Loucy (cell line): ENCODE measurements at regions not wholly inside any gene's neighbourhood (a gene's known extent, or its start where the extent isn't known, plus 50 kb on each side); places are given as distances from the start of the nearest gene placed in this dataset.

Experiments used
- H2AFZ ChIP-seq: fragments of 200-600 bp; sonication (generic); 2 replicates; pipeline ENCODE4 v1.6.0; 2016; ENCODE audit warnings: antibody characterized with exemption, mild to moderate bottlenecking, low read length, moderate library complexity
- H3F3A ChIP-seq: fragments of 200-600 bp; 2 replicates; pipeline ENCODE4 v1.6.0; 2016; ENCODE audit warnings: antibody characterized with exemption, low read depth, mild to moderate bottlenecking
- H3K27me3 ChIP-seq: fragments of 200-600 bp; sonication (generic); 2 replicates; pipeline ENCODE4 v1.6.1; 2014; ENCODE audit warnings: low read length, mild to moderate bottlenecking; ENCODE audit not compliant: insufficient read depth, poor library complexity, severe bottlenecking
- H3K36me3 ChIP-seq: fragments of 200-600 bp; sonication (generic); 2 replicates; pipeline ENCODE4 v1.6.1; 2016; ENCODE audit warnings: low read length; ENCODE audit not compliant: insufficient read depth
- H3K4me1 ChIP-seq: fragments of 200-600 bp; sonication (generic); 2 replicates; pipeline ENCODE4 v1.5.1; 2014; ENCODE audit warnings: low read length, mild to moderate bottlenecking; ENCODE audit not compliant: insufficient read depth, poor library complexity, severe bottlenecking
- H3K4me2 ChIP-seq: fragments of 200-600 bp; sonication (generic); 2 replicates; pipeline ENCODE4 v1.6.0; 2014; ENCODE audit warnings: antibody characterized with exemption, low read length, low read depth, mild to moderate bottlenecking; ENCODE audit not compliant: poor library complexity, severe bottlenecking
- H3K4me3 ChIP-seq: fragments of 200-600 bp; sonication (generic); 2 replicates; pipeline ENCODE4 v1.5.1; 2014; ENCODE audit warnings: low read length, mild to moderate bottlenecking, mixed read lengths; ENCODE audit not compliant: poor library complexity, severe bottlenecking
- H3K79me2 ChIP-seq: fragments of 200-600 bp; sonication (generic); 2 replicates; pipeline ENCODE4 v1.6.1; 2014; ENCODE audit warnings: low read length; ENCODE audit not compliant: insufficient read depth
- H3K9ac ChIP-seq: fragments of 200-600 bp; sonication (generic); 2 replicates; pipeline ENCODE4 v1.6.0; 2014; ENCODE audit warnings: mild to moderate bottlenecking, low read depth, low read length, moderate library complexity; ENCODE audit not compliant: poor library complexity, severe bottlenecking
- H3K9me2 ChIP-seq: fragments of 200-600 bp; sonication (generic); replicated peaks from 2 replicates; pipeline ENCODE4 v1.6.1; 2016; ENCODE audit warnings: low read depth, low read length, mixed read lengths
- H3K9me3 ChIP-seq: fragments of 200-600 bp; sonication (generic); 2 replicates; pipeline ENCODE4 v1.6.1; 2014; ENCODE audit warnings: mild to moderate bottlenecking, antibody characterized with exemption, low read length, low read depth; ENCODE audit not compliant: insufficient read depth
- H4K20me1 ChIP-seq: fragments of 200-600 bp; sonication (generic); 2 replicates; pipeline ENCODE4 v1.6.0; 2014; ENCODE audit warnings: antibody characterized with exemption, low read length, mild to moderate bottlenecking; ENCODE audit not compliant: insufficient read depth, poor library complexity, severe bottlenecking
- EZH2phosphoT487 ChIP-seq: fragments of 200-600 bp; IDR thresholded peaks from 2 replicates; pipeline ENCODE4 v1.6.1; 2018; ENCODE audit warnings: antibody characterized with exemption, mild to moderate bottlenecking, moderate library complexity, borderline replicate concordance
- TF ChIP-seq, protein P1 (sequence below): fragments of 200-600 bp; sonication (generic); conservative IDR thresholded peaks from 2 replicates; pipeline ENCODE4 v1.5.1; 2014; ENCODE audit warnings: mild to moderate bottlenecking, antibody characterized with exemption, low read length

DNA sequence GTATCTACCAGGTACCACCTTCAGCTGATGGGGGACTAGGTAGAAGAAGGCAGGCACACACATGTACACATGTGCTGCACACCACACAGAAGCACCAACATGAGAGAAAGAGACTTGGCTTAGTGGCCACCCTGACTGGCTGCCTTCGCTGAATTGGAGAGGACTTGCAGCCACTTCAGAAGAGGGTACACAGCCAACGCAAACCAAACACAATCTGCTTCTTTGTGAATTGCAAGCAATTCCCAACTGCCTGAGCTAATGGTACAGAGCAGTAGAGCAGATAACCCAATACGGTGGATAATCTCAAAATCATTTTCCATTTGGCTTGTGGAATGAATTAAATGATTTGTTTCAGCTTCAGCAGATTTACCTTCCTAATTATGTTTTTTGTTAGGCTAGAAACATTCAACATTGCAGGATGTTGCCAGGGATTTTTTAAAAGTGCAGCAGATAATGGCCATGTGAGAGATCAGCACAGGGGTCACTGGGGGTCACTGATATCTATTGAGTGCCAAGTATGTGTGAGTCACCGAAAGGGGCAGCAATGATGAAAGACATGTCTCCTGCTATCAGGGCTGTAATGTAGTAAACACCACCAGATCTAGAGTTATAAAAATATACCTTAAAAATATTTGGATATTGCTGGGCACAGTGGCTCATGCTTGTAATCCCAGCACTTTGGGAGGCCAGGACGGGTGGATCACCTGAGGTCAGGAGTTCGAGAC is 652.6 kb downstream of the BCL11A start:
- no peak overlapping the region for H3K4me3 ChIP-seq
- H3K9ac ChIP-seq: no peak overlapping the region
- H4K20me1 ChIP-seq: no peaks in the 10 kb centered on the region
- no peak overlapping the region for H2AFZ ChIP-seq
- no peaks in the 10 kb centered on the region for H3K36me3 ChIP-seq
- H3F3A ChIP-seq: no peaks in the 10 kb centered on the region
- no peaks in the 10 kb centered on the region for H3K27me3 ChIP-seq
- no peaks in the 10 kb centered on the region for H3K9me2 ChIP-seq
- no peaks in the 10 kb centered on the region for H3K9me3 ChIP-seq
- no peaks in the 10 kb centered on the region for H3K79me2 ChIP-seq
- peaks cover 6% of the 10 kb centered on the region for H3K4me1 ChIP-seq
- H3K4me2 ChIP-seq: no peak overlapping the region
- TF ChIP-seq, protein P1, sequence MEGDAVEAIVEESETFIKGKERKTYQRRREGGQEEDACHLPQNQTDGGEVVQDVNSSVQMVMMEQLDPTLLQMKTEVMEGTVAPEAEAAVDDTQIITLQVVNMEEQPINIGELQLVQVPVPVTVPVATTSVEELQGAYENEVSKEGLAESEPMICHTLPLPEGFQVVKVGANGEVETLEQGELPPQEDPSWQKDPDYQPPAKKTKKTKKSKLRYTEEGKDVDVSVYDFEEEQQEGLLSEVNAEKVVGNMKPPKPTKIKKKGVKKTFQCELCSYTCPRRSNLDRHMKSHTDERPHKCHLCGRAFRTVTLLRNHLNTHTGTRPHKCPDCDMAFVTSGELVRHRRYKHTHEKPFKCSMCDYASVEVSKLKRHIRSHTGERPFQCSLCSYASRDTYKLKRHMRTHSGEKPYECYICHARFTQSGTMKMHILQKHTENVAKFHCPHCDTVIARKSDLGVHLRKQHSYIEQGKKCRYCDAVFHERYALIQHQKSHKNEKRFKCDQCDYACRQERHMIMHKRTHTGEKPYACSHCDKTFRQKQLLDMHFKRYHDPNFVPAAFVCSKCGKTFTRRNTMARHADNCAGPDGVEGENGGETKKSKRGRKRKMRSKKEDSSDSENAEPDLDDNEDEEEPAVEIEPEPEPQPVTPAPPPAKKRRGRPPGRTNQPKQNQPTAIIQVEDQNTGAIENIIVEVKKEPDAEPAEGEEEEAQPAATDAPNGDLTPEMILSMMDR: no peak
- no peak for TF ChIP-seq EZH2phosphoT487

DNA sequence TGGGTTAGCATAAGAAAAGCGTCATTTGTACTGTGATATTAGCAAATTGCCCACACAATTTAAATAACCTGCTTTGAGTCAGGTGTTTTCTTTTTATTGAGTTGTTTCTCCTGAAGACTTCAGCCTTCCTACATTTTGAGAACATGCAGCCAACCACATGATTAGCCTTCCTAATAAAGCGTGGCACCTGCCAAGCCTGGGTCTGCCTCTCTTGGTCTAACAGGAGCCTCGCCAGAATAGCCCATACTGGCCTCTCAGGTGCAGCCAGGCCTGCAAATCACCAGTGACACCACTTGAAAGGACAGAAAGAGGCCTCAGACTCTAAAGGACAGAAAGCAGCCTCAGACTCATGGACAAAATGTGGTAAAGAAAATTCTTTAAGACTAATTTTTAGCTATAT is 653.8 kb downstream of the BCL11A start:
- Histone ChIP-seq H3K27me3 (no peaks in the 10 kb centered on the region), H4K20me1 (no peaks in the 10 kb centered on the region), H3K4me2 (no peak overlapping the region), H3K4me1 (peaks cover 6% of the 10 kb centered on the region), H3K36me3 (no peaks in the 10 kb centered on the region), H3K9ac (no peak overlapping the region), H3F3A (no peaks in the 10 kb centered on the region), H3K4me3 (no peak overlapping the region), H2AFZ (no peak overlapping the region), H3K9me3 (no peaks in the 10 kb centered on the region), H3K9me2 (no peaks in the 10 kb centered on the region), H3K79me2 (no peaks in the 10 kb centered on the region)
- no peak for TF ChIP-seq EZH2phosphoT487
- TF ChIP-seq, protein P1: no peak

DNA sequence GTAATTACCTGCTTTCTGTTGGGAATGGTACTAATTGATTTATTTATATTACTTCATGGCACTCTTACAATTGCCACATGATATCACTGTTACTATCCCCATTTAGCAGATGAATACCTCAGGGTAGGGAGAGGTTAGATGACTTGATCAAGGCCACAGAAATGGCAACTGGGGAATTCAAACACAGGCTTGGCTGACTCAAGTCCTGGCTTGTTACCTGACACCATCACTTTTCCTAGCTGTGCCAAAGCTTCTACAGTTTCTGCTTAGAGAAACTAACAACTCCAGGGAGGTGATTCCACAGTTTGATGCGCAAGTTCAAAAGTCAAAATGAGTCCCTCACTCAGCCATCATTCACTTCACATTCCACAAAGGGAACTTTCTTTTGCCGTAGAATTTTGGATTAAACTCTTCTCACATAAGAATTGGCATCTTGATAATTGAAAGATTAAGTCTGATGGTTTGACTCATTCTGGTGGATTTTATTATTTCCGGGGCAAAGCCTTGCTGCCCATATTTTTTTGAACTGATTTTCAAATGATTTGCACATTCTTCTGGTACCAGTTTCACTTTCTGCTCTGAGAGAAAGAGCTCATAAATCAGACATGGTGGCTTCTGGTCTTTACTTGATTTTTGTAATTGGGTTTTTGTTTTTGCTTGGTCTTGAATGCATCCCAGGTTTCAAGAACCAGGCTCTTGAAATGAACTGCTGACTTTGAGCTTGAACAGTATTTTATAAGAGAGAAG is 656.8 kb downstream of the BCL11A start:
- no peak overlapping the region for H3K9ac ChIP-seq
- H3K4me3 ChIP-seq: peak overlapping the region; percentile 35
- no peak overlapping the region for H2AFZ ChIP-seq
- H3K27me3 ChIP-seq: no peaks in the 10 kb centered on the region
- no peaks in the 10 kb centered on the region for H3K79me2 ChIP-seq
- no peaks in the 10 kb centered on the region for H3K36me3 ChIP-seq
- H4K20me1 ChIP-seq: no peaks in the 10 kb centered on the region
- peak overlapping the region; percentile 48 for H3K4me2 ChIP-seq
- TF ChIP-seq, protein P1: no peak
- no peak for TF ChIP-seq EZH2phosphoT487
- H3K9me3 ChIP-seq: no peaks in the 10 kb centered on the region
- no peaks in the 10 kb centered on the region for H3K9me2 ChIP-seq
- no peaks in the 10 kb centered on the region for H3F3A ChIP-seq
- peaks cover 6% of the 10 kb centered on the region for H3K4me1 ChIP-seq
